Cardiac fibroblast (primary cell): ENCODE measurements at regions not wholly inside any gene's neighbourhood (a gene's known extent, or its start where the extent isn't known, plus 50 kb on each side); places are given as distances from the start of the nearest gene placed in this dataset.

ENCODE experiments used
- DNase-seq, 2 donors: peaks; one replicate each; pipeline versions ENCODE4 v3.0.0 to v3.0.0-alpha.2; 2010; ENCODE audit warnings: low read depth in 2 of 2
- H3K4me3 ChIP-seq, 2 donors: replicated peaks in 1 of 2; 1 replicate in 1 of 2; 2 replicates in 1 of 2; pipeline ENCODE4 v1.5.1; 2011; ENCODE audit warnings: low read depth in 2 of 2, low read length in 2 of 2, mild to moderate bottlenecking in 2 of 2, moderate library complexity in 1 of 2
- CTCF ChIP-seq: IDR thresholded peaks from one replicate; pipeline ENCODE4 v1.5.1; 2011; ENCODE audit warnings: low read depth, mild to moderate bottlenecking, low read length, inconsistent platforms

DNA sequence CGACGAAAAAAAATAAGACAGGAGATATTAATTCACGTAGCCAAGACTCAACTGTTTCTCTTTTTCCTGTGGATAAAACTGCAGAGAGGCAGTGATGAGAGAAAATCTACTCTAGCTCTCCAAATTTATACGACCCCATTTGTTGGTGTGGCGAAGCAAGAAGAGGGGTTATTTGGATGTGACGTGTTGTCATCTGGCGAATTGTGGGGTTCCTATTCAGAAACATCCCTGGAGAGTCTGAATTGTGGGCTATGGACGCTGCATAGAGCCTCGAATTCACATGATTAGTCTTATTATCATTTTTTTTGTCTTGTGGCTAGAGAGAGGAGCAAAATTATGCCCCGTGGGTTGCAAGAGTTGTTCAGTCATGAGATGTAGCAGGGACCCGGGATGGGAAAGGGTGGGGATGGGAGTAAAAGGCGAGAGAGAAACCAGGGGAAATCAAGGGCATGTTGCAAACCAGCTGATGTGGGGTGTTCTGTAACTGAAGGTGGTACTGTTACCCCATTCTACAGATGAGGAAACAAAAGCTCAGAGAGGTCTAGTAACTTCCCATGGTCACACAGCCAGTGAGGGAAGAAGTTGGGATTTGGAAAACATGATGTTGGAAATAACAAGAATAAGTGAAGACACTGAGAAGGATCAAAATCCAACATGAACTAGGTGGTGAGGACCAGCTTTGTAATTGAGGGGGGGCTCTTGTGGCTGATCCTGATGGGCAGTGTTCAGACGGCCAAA is 69.2 kb upstream of the SFMBT2 start:
- H3K4me3 ChIP-seq = no peak overlapping the region
- no peak for TF ChIP-seq CTCF
- DNase-seq = no peak

- H3K4me3 ChIP-seq = no peak overlapping the region
- TF ChIP-seq CTCF = no peak
- no peak for DNase-seq
These were observed 68.1 kb upstream of the SFMBT2 start for GRCh38 chr10:7478727-7479457.

- DNase-seq = no peak
- no peak for TF ChIP-seq CTCF
- no peak overlapping the region for H3K4me3 ChIP-seq
These were observed 66.9 kb upstream of the SFMBT2 start for GRCh38 chr10:7477538-7478334.

DNA sequence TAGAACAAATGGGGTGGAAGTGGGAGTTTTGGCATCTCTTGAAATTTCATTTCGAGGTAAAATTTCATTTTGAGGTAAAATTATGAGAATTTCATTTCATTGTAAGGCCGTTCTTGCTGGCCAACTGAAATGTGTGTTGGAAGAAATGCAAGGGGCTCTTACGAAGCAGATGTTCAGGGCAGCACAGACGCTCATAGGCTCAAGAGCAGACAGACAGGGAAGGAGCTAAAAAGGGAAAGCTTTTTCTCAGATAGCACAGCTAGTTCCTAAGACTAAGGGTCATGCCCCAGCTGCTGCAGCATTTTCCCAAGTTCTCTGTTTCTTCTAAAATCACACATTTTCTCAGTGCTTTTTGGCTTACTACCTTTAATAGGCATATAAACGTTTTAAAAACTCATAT is 65.1 kb upstream of the SFMBT2 start:
- no peak for DNase-seq
- no peak for TF ChIP-seq CTCF

DNA sequence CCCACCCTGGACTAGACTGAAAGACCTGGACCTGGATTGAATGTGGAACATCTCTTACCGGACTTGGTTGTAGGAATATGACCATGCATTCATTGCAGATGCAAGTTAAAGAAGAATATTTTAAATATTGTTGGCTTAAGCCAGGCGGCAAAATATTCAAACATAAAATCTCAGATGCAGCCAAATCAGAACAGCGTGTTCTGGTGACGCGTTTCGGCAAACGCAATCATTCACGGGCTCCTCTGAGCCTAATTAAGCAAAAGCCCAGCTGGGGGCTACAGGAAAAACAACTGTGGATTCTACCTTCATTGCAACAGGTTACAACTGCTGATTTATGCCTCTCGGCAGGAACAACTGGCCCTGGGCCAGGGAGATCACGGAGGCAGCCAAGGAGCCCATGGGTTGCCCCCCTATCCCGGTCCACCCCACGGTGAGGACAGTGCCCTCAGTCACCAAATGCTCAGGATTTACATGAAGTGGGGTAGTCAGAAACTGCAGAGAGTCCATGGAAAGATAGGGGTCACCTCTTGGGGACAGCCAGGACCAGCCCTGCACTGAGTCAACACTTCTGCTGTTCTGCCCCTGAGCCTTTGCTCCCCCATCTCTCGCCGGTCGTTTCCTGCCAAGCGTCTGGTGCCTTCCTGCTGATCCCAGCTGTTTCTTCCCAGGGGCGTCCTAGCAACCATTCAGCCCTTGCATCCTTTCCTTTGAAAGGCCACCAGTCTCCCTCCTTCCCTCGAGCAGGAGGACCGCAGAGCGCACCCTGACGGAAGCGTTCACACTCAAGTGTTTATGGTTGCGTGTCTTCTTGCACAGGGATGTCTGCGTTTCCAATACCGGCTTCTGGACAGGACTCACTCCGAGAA is 64.4 kb upstream of the SFMBT2 start:
- H3K4me3 ChIP-seq = no peak overlapping the region
- peak in 1 of 2 donors; percentile 3 for DNase-seq
- no peak for TF ChIP-seq CTCF

More for the DNA sequence above, 65.1 kb upstream of the SFMBT2 start:
- no peak overlapping the region for H3K4me3 ChIP-seq

DNA sequence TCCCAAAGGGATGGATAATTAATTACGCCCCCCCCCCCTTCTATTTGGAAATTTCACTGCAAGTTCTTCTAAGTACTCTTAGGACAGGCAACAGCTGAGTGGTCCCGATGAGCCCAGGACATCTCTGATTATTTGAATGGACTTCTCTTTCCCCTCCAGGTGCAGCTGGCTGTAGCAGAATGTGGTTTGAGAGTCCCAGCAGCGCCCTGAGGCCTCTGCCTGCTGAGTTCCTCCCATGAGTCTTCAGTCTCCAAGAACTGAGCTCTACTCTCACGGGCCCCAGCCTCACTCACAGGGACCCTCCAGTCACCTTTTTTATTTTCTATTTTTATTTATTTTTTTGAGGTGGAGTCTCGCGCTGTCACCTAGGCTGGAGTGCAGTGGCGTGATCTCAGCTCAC is 63.6 kb upstream of the SFMBT2 start:
- no peak overlapping the region for H3K4me3 ChIP-seq
- TF ChIP-seq CTCF = no peak
- DNase-seq = no peak
